Neural crest cell (in vitro differentiated cells): ENCODE measurements at regions not wholly inside any gene's neighbourhood (a gene's known extent, or its start where the extent isn't known, plus 50 kb on each side); places are given as distances from the start of the nearest gene placed in this dataset.

Experiments
- DNase-seq: peaks from one replicate; pipeline ENCODE4 v3.0.0; 2021; ENCODE audit warnings: low read depth, mixed read lengths, low spot score
- H3K27ac Mint-ChIP-seq: one replicate; pipeline ENCODE4 v1.8.0; 2021; ENCODE audit warnings: mild to moderate bottlenecking, mixed read lengths; ENCODE audit not compliant: unreplicated experiment
- H3K27me3 Mint-ChIP-seq: 2 replicates; pipeline ENCODE4 v1.8.0; 2021; ENCODE audit warnings: low read depth, mild to moderate bottlenecking, mixed read lengths
- H3K36me3 Mint-ChIP-seq: 2 replicates; pipeline ENCODE4 v1.8.0; 2021; ENCODE audit warnings: low read depth, mild to moderate bottlenecking, mixed read lengths
- H3K4me1 Mint-ChIP-seq: 2 replicates; pipeline ENCODE4 v1.8.0; 2021; ENCODE audit warnings: mixed read lengths
- H3K4me3 Mint-ChIP-seq: one replicate; pipeline ENCODE4 v1.8.0; 2021; ENCODE audit warnings: mild to moderate bottlenecking, mixed read lengths
- H3K9me3 Mint-ChIP-seq: 2 replicates; pipeline ENCODE4 v1.8.0; 2021; ENCODE audit warnings: mixed read lengths
- CTCF ChIP-seq: fragments of 200-600 bp; sonication (generic); conservative IDR thresholded peaks from 2 replicates; pipeline ENCODE4 v1.5.0; 2021; ENCODE audit warnings: antibody characterized with exemption, mild to moderate bottlenecking

DNA sequence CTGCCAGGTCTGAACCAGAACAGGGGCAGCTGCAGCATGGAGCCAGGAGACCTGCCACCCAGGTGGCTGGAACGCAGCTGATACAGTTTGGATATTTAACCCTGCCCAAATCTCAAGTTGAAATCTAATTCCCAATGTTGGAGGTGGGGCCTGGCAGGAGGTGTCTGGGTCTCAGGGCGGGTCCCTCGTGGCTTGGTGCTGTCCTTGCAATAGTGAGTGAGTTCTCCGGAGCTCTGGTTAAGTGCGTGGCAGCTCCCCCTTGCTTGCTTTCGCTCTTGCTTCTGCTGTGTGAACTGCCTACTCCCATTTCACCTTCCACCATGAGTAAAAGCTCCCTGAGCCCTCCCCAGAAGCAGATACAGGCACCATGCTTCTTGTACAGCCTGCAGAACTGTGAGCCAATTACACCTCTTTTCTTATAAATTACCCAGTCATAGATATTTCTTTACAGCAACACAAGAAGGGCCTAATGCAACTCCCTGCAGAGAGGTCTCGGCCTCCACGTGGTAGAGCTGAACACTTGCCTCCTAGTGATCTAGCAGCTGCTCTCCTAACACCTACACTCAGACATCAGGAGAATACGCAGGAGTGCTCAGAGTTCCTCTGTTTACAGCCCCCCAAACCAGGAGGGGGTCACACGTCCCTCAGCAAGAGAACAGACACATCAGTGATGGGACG lies 203.7 kb downstream of the CTTN start:
- no peaks in the 10 kb centered on the region for H3K9me3 Mint-ChIP-seq
- DNase-seq, result no peak
- no peak overlapping the region for H3K27ac Mint-ChIP-seq
- H3K36me3 Mint-ChIP-seq, result no peaks in the 10 kb centered on the region
- no peaks in the 10 kb centered on the region for H3K27me3 Mint-ChIP-seq
- no peak for TF ChIP-seq CTCF
- no peak overlapping the region for H3K4me3 Mint-ChIP-seq
- peaks cover 32% of the 10 kb centered on the region for H3K4me1 Mint-ChIP-seq

- H3K27ac Mint-ChIP-seq, result no peak overlapping the region
- TF ChIP-seq CTCF, result no peak
- peaks cover 23% of the 10 kb centered on the region for H3K4me1 Mint-ChIP-seq
- no peaks in the 10 kb centered on the region for H3K36me3 Mint-ChIP-seq
- no peaks in the 10 kb centered on the region for H3K9me3 Mint-ChIP-seq
- no peak overlapping the region for H3K4me3 Mint-ChIP-seq
- DNase-seq, result no peak
- no peaks in the 10 kb centered on the region for H3K27me3 Mint-ChIP-seq
Measured at GRCh38 chr11:70603114-70603755, 204.9 kb downstream of the CTTN start.

- no peak for TF ChIP-seq CTCF
- no peak overlapping the region for H3K27ac Mint-ChIP-seq
- H3K4me1 Mint-ChIP-seq, result peaks cover 22% of the 10 kb centered on the region
- no peaks in the 10 kb centered on the region for H3K9me3 Mint-ChIP-seq
- no peak overlapping the region for H3K4me3 Mint-ChIP-seq
- H3K36me3 Mint-ChIP-seq, result no peaks in the 10 kb centered on the region
- H3K27me3 Mint-ChIP-seq, result no peaks in the 10 kb centered on the region
- DNase-seq, result no peak
Measured at GRCh38 chr11:70603756-70604211, 205.5 kb downstream of the CTTN start.

DNA sequence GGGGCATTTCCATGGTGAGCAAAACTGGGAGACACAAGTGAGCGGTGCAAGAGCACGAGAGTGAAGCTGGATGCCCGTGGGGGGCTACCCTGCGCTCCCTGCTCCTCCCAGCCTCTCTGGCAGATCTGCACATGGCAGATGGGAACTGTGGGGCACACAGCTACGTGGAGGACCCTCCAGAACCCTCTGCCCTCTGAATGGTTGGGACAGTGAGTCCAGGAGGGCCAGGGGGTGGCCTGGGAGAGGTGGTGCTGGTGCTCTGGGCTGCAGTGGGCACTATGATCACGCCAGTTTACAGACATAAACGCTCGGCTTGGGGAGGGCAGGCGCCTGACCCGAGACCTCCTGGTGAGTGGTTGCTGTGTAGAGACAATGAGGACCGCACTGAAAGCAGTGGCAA lies 205.9 kb downstream of the CTTN start:
- Mint-ChIP-seq H3K4me1 (peaks cover 25% of the 10 kb centered on the region), H3K36me3 (no peaks in the 10 kb centered on the region), H3K9me3 (no peaks in the 10 kb centered on the region), H3K4me3 (no peak overlapping the region), H3K27me3 (no peaks in the 10 kb centered on the region), H3K27ac (no peak overlapping the region)
- no peak for DNase-seq
- TF ChIP-seq CTCF, result no peak

DNA sequence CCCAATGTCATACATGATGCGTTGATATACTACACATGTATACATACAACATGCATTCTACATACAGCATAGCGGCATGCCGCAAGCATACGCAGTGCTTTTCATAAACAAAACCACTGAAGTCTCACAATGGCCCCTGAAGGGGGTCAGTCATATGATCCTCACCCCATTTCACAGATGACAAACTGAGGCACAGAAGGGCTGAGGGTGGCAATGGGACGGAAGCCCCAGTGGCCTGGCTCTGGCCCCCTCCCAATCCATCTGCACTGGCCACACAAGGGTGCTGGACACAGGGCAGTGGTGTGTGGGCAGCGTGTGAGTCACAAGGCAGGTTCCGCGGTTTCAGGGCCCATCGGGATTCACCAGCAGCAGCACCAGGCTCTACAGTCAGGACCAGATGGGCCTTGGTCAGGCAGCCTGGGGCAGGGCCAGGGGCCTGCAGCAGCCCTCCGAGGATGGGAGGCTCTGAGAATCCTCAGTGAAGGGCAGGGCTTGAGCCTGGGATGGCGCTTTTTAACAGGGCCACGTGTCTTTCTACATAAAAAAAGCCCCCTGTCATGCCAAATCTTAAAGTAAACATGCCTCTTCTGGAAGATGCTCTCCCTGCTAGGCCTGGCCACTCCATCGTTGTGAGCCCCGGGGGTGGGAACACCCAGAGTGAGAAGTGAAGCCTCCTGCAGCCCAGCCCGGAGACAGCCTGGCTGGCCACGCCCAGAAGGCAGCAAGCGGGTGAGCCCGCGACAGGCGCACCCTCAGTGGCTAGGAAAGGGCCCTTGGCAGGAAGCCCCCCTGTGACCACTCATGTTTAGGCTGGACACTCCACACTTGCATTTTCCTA lies 206.5 kb downstream of the CTTN start:
- Mint-ChIP-seq H3K27me3 (no peaks in the 10 kb centered on the region), H3K36me3 (no peaks in the 10 kb centered on the region), H3K4me3 (no peak overlapping the region), H3K9me3 (no peaks in the 10 kb centered on the region), H3K4me1 (peaks cover 28% of the 10 kb centered on the region), H3K27ac (no peak overlapping the region)
- TF ChIP-seq CTCF, result no peak
- no peak for DNase-seq
